A549 (cell line): ENCODE measurements at regions not wholly inside any gene's neighbourhood (a gene's known extent, or its start where the extent isn't known, plus 50 kb on each side); places are given as distances from the start of the nearest gene placed in this dataset.

Source experiments
- ATAC-seq, 2 experiments: fragments of 200-7000 bp in 1 of 2; fragments of >200 bp in 1 of 2; cut with Nextera tagmentation in 1 of 2; cut with Tn5 transposase in 1 of 2; 3 replicates each; pipeline versions ENCODE4 v1.8.0 to v1.9.1; 2018 to 2020; ENCODE audit warnings: mild to moderate bottlenecking in 1 of 2, moderate library complexity in 1 of 2
- CTCF ChIA-PET: fragments of 300-600 bp; sonication (Branson Sonifier 250); formaldehyde crosslinking; extraction: SDS; loops from one replicate; lab custom pipeline; 2021; ENCODE audit warnings: antibody characterized with exemption, inconsistent platforms; lab: Yijun Ruan, JAX
- POLR2A ChIA-PET: fragments of 350-600 bp; formaldehyde crosslinking; extraction: SDS; loops from one replicate; lab custom pipeline; 2021; ENCODE audit warnings: antibody characterized with exemption, inconsistent platforms; lab: Yijun Ruan, JAX
- DNase-seq, 2 experiments: peaks; one replicate each; pipeline versions ENCODE4 v3.0.0 to v3.0.0-alpha.2; 2011 to 2016; ENCODE audit warnings: low read depth in 1 of 2, low spot score in 1 of 2
- FAIRE-seq: peaks from 2 replicates; lab custom pipeline; 2011; peaks lifted over from hg19 to GRCh38; lab: Jason Lieb, UNC
- H3K27ac ChIP-seq, 2 experiments: fragments of >200 bp; sonication (Bioruptor Twin); formaldehyde crosslinking; 3 replicates each; pipeline ENCODE4 v1.5.1; 2016 to 2017
- H3K4me1 ChIP-seq: fragments of >200 bp; sonication (Bioruptor Twin); formaldehyde crosslinking; 3 replicates; pipeline ENCODE4 v1.6.1; 2016
- H3K4me2 ChIP-seq: fragments of >200 bp; sonication (Bioruptor Twin); formaldehyde crosslinking; 3 replicates; pipeline ENCODE4 v1.6.1; 2016
- H3K4me3 ChIP-seq: fragments of >200 bp; sonication (Bioruptor Twin); formaldehyde crosslinking; 3 replicates; pipeline ENCODE4 v1.5.1; 2016
- H3K9me3 ChIP-seq: fragments of >200 bp; sonication (Bioruptor Twin); formaldehyde crosslinking; 3 replicates; pipeline ENCODE4 v1.6.1; 2016
- ATOH8 ChIP-seq: fragments of 250-450 bp; sonication (Bioruptor Pico); IDR thresholded peaks from 2 replicates; pipeline ENCODE4 v1.5.0; 2020; ENCODE audit warnings: low read depth, mild to moderate bottlenecking, moderate library complexity
- CEBPB ChIP-seq, 2 experiments: fragments of >200 bp in 1 of 2; sonication (Bioruptor Twin) in 1 of 2; formaldehyde crosslinking in 1 of 2; IDR thresholded peaks; 2 replicates each; pipeline ENCODE4 v1.6.1; 2012 to 2016
- CHD2 ChIP-seq: fragments of 150-350 bp; IDR thresholded peaks from 2 replicates; pipeline ENCODE4 v1.6.1; 2014; ENCODE audit warnings: low read length; ENCODE audit not compliant: partially characterized antibody
- CTCF ChIP-seq: fragments of >200 bp; sonication (Bioruptor Twin); formaldehyde crosslinking; IDR thresholded peaks from 3 replicates; pipeline ENCODE4 v1.5.1; 2016
- HES2 ChIP-seq: fragments of >200 bp; sonication (Bioruptor Twin); formaldehyde crosslinking; IDR thresholded peaks from 2 replicates; pipeline ENCODE4 v1.6.1; 2016
- HOXA7 ChIP-seq: fragments of 250-450 bp; sonication (Bioruptor Pico); IDR thresholded peaks from 2 replicates; pipeline ENCODE4 v1.5.0; 2020; ENCODE audit warnings: mild to moderate bottlenecking, moderate library complexity
- HOXB13 ChIP-seq: fragments of 250-450 bp; sonication (Bioruptor Pico); IDR thresholded peaks from 2 replicates; pipeline ENCODE4 v1.5.0; 2020; ENCODE audit warnings: low read depth, mild to moderate bottlenecking, moderate library complexity
- MAFK ChIP-seq: fragments of 450-650 bp; IDR thresholded peaks from 2 replicates; pipeline ENCODE4 v1.6.1; 2014; ENCODE audit not compliant: partially characterized antibody
- MAX ChIP-seq: IDR thresholded peaks from 2 replicates; pipeline ENCODE4 v1.6.1; 2012
- MYC ChIP-seq: IDR thresholded peaks from 2 replicates; pipeline ENCODE4 v1.6.1; 2012; ENCODE audit warnings: mild to moderate bottlenecking, inconsistent platforms, low read length, improper control_type of control experiment, borderline replicate concordance
- POLR2A ChIP-seq: IDR thresholded peaks from 2 replicates; pipeline ENCODE4 v1.6.1; 2012; ENCODE audit warnings: mild to moderate bottlenecking, low read length
- POLR2AphosphoS2 ChIP-seq: conservative IDR thresholded peaks from 2 replicates; pipeline ENCODE4 v1.6.1; 2012; ENCODE audit warnings: low read length, improper control_type of control experiment, inconsistent platforms
- RAD21 ChIP-seq, 2 experiments: fragments of >200 bp in 1 of 2; sonication (Bioruptor Twin) in 1 of 2; formaldehyde crosslinking in 1 of 2; IDR thresholded peaks in 1 of 2; conservative IDR thresholded peaks in 1 of 2; 2 replicates in 1 of 2; 3 replicates in 1 of 2; pipeline ENCODE4 v1.6.1; 2012 to 2018; ENCODE audit warnings: inconsistent platforms in 1 of 2
- SMC3 ChIP-seq: fragments of >200 bp; sonication (Bioruptor Twin); formaldehyde crosslinking; IDR thresholded peaks from 3 replicates; pipeline ENCODE4 v1.6.1; 2018; ENCODE audit warnings: inconsistent platforms
- TFCP2L1 ChIP-seq: fragments of 250-450 bp; sonication (Bioruptor Pico); IDR thresholded peaks from 2 replicates; pipeline ENCODE4 v1.5.0; 2021; ENCODE audit warnings: mild to moderate bottlenecking
- ZNF302 ChIP-seq: fragments of 250-450 bp; sonication (Bioruptor Pico); IDR thresholded peaks from 2 replicates; pipeline ENCODE4 v1.9.0; 2021; ENCODE audit warnings: inconsistent platforms, mild to moderate bottlenecking, moderate library complexity
- WGBS: methylation state at CpG from one replicate; pipeline ENCODE4 v1.1.6; 2017; ENCODE audit errors: missing lambda C conversion rate; 5-methylcytosine and 5-hydroxymethylcytosine counted together
- TF ChIP-seq, protein P1 (sequence below): IDR thresholded peaks from 2 replicates; pipeline ENCODE4 v1.6.1; 2012
- TF ChIP-seq, protein P2 (sequence below): IDR thresholded peaks from 2 replicates; pipeline ENCODE4 v1.6.1; 2012; ENCODE audit warnings: low read depth, borderline replicate concordance

DNA sequence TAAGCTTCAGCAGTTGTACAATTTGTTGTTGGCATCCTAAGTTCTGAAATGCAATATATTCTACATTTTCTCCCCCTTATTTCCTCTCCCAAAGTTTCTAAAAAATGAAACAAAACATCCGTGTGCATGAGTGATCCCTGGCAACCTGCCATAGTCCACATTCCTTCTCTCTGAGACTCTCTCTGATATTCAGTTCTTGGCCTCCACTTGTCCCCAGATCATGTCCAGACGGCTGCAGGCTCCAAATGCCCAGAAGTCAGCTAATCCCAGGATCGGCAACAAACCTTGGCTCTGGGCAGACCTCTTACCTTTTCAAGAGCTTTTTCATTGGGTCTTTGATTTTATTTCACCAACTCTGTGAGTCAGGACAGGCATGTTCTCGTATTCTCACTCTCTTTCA, 187.8 kb downstream of the ETS2 start (continued):
- no peak for TF ChIP-seq CTCF
- TF ChIP-seq HOXA7 (CRISPR knock-in tag) = no peak
- no peak for TF ChIP-seq CEBPB (IDR thresholded peaks at IDR 0.05)

DNA sequence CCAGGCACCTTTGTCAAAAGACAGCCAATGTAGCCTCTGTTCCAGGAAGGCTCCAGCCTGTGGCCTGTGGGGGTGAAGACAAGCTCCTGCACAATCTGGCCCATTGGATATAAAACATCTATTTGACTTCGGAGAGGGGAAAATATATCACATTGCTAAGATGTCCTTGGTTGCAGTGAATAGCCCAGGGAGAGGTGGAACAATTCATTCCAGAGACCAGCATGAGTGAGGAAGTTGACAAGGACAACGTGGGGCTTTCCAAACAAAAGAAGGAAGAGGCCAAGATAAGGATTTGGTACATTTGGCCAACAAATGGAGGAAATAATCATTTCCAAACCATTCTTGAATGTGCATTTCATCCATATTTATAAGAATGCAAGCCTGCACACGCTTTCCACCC, 187.0 kb downstream of the ETS2 start:
- no peak for FAIRE-seq
- Histone ChIP-seq H3K27ac (peak overlapping the region in 1 of 2 experiments; percentile 45; a peak in 2 of 6 replicates), H3K4me1 (peaks cover 13% of the 10 kb centered on the region), H3K4me3 (no peak overlapping the region), H3K4me2 (no peak overlapping the region), H3K9me3 (no peaks in the 10 kb centered on the region)
- 83% methylated on average over 3 of the region's 3 CpGs for WGBS
- DNase-seq = no peak
- CTCF ChIA-PET = no interaction called here
- no peak for ATAC-seq
- POLR2A ChIA-PET = no interaction called here
- TF ChIP-seq CTCF = no peak
- no peak for TF ChIP-seq HOXB13 (CRISPR knock-in tag)
- no peak for TF ChIP-seq POLR2AphosphoS2
- TF ChIP-seq MYC = no peak
- no peak for TF ChIP-seq CHD2

DNA sequence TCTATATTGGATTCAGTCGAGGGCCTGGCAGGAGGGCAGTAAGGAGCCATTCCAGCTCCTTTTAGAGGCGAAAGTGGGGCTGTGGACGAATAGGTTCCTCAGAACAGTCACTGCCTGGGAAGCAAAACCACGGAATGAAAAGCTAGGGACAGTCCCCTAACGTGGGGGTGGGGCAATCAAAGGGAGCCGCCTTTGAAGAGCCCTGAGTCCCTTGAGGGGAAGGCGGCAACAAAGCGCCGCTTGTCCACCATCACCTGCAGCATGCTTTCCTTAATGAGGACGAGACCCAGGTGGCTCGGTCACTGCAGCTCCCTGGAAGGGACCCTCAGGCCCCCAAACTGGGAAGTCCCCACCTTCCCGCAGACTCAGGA, 184.7 kb downstream of the ETS2 start:
- no peak overlapping the region for H3K4me3 ChIP-seq
- peaks cover 13% of the 10 kb centered on the region for H3K4me1 ChIP-seq
- ATAC-seq = no peak
- H3K4me2 ChIP-seq = no peak overlapping the region
- 53% methylated on average over 6 of the region's 12 CpGs for WGBS
- no peak overlapping the region for H3K27ac ChIP-seq
- POLR2A ChIA-PET = no interaction called here
- CTCF ChIA-PET = interaction anchor here (0.9 kb wide), 1 partner anchor 233 kb away, joined by 3 read pairs; no protein-coding TSS in a partner anchor
- no peak for FAIRE-seq
- no peaks in the 10 kb centered on the region for H3K9me3 ChIP-seq
- no peak for DNase-seq
- TF ChIP-seq ATOH8 (CRISPR knock-in tag) = no peak
- TF ChIP-seq MAX = no peak
- TF ChIP-seq RAD21 (conservative IDR thresholded peaks at IDR 0.05 in 1 of 2, IDR thresholded peaks at IDR 0.05 in 1 of 2) = no peak
- TF ChIP-seq POLR2A = no peak
- no peak for TF ChIP-seq MYC
- TF ChIP-seq MAFK = no peak
- TF ChIP-seq HOXB13 (CRISPR knock-in tag) = no peak

DNA sequence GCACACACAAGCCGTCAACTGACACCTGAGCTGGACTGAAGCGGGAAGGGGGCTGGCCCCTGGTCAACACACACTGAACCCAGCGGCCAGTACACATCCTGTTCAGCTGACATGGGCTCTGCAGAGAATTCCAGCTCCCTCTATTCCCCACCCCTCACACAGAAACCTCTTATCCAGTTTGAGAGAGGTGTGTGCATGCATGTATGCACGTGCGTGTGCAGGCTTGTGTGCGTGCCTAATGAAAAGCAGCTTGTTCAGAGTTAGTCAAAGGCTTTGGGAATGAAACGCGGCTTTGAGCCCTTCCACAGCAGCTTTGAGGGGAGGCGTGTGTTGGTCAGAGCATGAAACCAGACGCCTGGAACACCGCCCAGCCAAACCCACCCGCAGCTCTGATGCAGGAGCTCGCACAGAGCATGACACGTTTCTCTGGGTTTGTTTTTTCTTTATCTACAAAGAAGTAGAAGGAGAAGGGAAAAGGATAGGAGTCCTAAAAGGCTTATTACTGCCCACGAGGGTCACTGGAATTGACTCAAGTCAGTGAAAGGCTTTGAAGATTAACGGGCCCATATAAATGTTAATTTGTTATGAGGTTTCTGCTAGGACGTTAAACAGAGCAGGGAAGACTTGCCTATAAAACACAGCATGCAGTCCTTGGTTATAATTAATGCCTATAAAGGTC, 184.2 kb downstream of the ETS2 start:
- peaks cover 13% of the 10 kb centered on the region for H3K4me1 ChIP-seq
- ChIA-PET POLR2A (no interaction called here), CTCF (interaction anchor here (0.9 kb wide), 1 partner anchor 233 kb away, joined by 3 read pairs; no protein-coding TSS in a partner anchor)
- ATAC-seq (no peak), FAIRE-seq (no peak), DNase-seq (no peak)
- H3K27ac ChIP-seq = no peak overlapping the region
- 69% methylated on average over 17 of the region's 17 CpGs for WGBS
- H3K4me3 ChIP-seq = no peak overlapping the region
- H3K9me3 ChIP-seq = no peaks in the 10 kb centered on the region
- TF ChIP-seq, protein P1, sequence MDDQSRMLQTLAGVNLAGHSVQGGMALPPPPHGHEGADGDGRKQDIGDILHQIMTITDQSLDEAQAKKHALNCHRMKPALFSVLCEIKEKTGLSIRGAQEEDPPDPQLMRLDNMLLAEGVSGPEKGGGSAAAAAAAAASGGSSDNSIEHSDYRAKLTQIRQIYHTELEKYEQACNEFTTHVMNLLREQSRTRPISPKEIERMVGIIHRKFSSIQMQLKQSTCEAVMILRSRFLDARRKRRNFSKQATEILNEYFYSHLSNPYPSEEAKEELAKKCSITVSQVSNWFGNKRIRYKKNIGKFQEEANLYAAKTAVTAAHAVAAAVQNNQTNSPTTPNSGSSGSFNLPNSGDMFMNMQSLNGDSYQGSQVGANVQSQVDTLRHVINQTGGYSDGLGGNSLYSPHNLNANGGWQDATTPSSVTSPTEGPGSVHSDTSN = no peak
- TF ChIP-seq ZNF302 (no peak), HES2 (no peak), SMC3 (no peak), TFCP2L1 (CRISPR knock-in tag) (no peak), ATOH8 (CRISPR knock-in tag) (no peak)
- TF ChIP-seq, protein P2, sequence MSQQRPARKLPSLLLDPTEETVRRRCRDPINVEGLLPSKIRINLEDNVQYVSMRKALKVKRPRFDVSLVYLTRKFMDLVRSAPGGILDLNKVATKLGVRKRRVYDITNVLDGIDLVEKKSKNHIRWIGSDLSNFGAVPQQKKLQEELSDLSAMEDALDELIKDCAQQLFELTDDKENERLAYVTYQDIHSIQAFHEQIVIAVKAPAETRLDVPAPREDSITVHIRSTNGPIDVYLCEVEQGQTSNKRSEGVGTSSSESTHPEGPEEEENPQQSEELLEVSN = no peak
- no peak overlapping the region for H3K4me2 ChIP-seq
